ENCODE measurements at regions not wholly inside any gene's neighbourhood (a gene's known extent, or its start where the extent isn't known, plus 50 kb on each side); places are given as distances from the start of the nearest gene placed in this dataset.

DNA sequence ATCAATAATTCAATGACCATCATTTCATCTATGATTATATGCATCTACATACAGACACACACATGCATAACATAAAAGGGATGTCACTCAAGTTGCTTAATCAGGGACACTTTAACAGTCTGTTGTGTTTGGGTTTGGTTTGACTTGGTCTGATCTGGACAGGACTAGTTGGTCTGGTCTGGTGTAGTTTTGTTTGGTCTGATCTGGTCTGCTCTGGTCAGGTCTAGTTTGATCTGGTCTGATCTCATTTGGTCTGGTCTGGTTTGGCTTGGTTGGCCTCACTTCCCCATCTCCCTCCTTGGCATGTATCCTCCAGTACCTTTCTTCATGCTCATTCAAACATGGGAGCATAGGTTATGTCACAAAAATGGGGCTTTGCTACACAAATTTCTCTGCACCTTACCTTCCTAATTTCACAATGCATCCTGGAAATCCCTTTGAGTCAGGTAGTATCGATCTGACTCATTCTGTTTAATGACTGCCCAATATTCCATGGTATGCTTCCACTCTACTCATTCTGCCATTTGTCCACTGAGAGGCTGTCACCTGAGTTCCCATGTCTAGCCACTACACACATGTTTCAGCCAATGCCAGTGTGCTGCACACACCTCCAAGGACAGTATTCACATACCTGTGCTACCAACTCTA, 73.0 kb upstream of the TPM1 start:
- Mint-ChIP-seq H3K36me3 (ENCODE audit: low read depth) (no peaks in the 10 kb centered on the region), H3K27ac (no peak overlapping the region), H3K9me3 (no peaks in the 10 kb centered on the region), H3K27me3 (ENCODE audit: low read depth) (no peaks in the 10 kb centered on the region), H3K4me3 (no peak overlapping the region), H3K4me1 (ENCODE audit: low read depth) (no peaks in the 10 kb centered on the region)
- no peak for DNase-seq
- CTCF ChIA-PET: interaction anchor here (0.6 kb wide), 1 partner anchor 77 kb away, joined by 3 read pairs; no protein-coding TSS in a partner anchor
- intact Hi-C loops (cut with micrococcal nuclease): no loop called here

- no peak for DNase-seq
- Mint-ChIP-seq H3K27me3 (ENCODE audit: low read depth) (no peaks in the 10 kb centered on the region), H3K4me1 (ENCODE audit: low read depth) (no peaks in the 10 kb centered on the region), H3K9me3 (no peaks in the 10 kb centered on the region), H3K4me3 (no peak overlapping the region), H3K27ac (no peak overlapping the region), H3K36me3 (ENCODE audit: low read depth) (no peaks in the 10 kb centered on the region)
- intact Hi-C loops (cut with micrococcal nuclease): no loop called here
- CTCF ChIA-PET: no interaction called here
These were observed 69.7 kb upstream of the TPM1 start for GRCh38 chr15:62972814-62973213.

- no peaks in the 10 kb centered on the region for H3K4me1 Mint-ChIP-seq (ENCODE audit: low read depth)
- H3K4me3 Mint-ChIP-seq: no peak overlapping the region
- H3K9me3 Mint-ChIP-seq: no peaks in the 10 kb centered on the region
- intact Hi-C loops (cut with micrococcal nuclease): no loop called here
- H3K27ac Mint-ChIP-seq: no peak overlapping the region
- DNase-seq: no peak
- no peaks in the 10 kb centered on the region for H3K27me3 Mint-ChIP-seq (ENCODE audit: low read depth)
- H3K36me3 Mint-ChIP-seq (ENCODE audit: low read depth): no peaks in the 10 kb centered on the region
- CTCF ChIA-PET: interaction anchor here (0.6 kb wide), 1 partner anchor 18 kb away, joined by 3 read pairs; no protein-coding TSS in a partner anchor
These were observed 67.0 kb upstream of the TPM1 start for GRCh38 chr15:62975515-62975914.

DNA sequence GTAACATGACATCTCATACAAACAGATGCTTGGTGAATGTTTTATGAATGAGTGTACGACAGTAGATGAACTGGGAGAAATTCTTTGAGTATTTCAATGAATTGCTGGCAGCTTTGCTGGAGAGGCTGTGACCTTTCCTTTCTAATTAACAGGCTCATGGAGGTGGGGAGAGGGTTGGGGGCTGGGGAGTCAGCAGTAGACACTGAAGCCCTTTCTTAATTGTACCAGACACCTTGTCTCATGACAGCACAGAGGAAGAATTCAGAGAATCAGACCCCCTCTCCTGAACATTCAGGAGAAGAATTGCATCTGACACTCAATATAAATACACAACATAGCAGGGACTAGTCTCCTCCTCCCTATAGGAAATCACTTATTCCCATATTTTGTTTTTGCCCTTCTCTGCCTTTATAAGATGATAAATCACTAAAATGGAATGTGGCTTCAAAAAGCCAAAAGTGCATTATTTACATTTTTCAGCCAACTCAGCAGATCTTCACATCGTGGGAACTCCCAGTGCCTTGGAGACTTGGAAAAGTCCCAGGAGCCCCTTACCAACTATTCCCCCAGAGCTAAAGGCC, 66.2 kb upstream of the TPM1 start:
- Mint-ChIP-seq H3K27me3 (ENCODE audit: low read depth) (no peaks in the 10 kb centered on the region), H3K4me1 (ENCODE audit: low read depth) (no peaks in the 10 kb centered on the region), H3K9me3 (no peaks in the 10 kb centered on the region), H3K27ac (no peak overlapping the region), H3K36me3 (ENCODE audit: low read depth) (no peaks in the 10 kb centered on the region), H3K4me3 (no peak overlapping the region)
- intact Hi-C loops (cut with micrococcal nuclease): no loop called here
- DNase-seq: no peak
- CTCF ChIA-PET: no interaction called here

- no peaks in the 10 kb centered on the region for H3K9me3 Mint-ChIP-seq
These were observed 64.4 kb upstream of the TPM1 start for GRCh38 chr15:62977952-62978811.

DNA sequence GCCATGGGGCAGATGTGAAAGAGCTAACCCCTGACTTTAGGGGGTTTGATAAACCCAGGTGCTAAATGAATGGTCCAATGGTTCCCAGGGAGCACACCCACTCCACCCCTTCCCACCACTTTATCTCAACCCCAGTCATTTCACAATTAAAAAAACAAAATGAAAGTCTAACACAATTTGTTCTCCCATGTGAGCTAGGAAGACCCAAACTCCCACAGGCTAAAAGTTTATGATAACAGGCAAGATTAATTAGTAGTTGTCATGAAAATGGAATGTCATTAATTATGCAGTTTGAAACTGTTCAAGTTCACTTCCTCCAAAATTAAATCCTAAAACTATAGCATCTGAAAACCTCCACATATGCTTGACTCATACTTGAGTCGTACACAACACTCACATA, 63.3 kb upstream of the TPM1 start:
- H3K36me3 Mint-ChIP-seq (ENCODE audit: low read depth): no peaks in the 10 kb centered on the region
- H3K4me3 Mint-ChIP-seq: no peak overlapping the region
- CTCF ChIA-PET: interaction anchor here (0.6 kb wide), 1 partner anchor 391 kb away, joined by 3 read pairs; no protein-coding TSS in a partner anchor
- no peaks in the 10 kb centered on the region for H3K27me3 Mint-ChIP-seq (ENCODE audit: low read depth)
- H3K27ac Mint-ChIP-seq: no peak overlapping the region
- H3K9me3 Mint-ChIP-seq: no peaks in the 10 kb centered on the region
- intact Hi-C loops (cut with micrococcal nuclease): no loop called here
- no peaks in the 10 kb centered on the region for H3K4me1 Mint-ChIP-seq (ENCODE audit: low read depth)
- no peak for DNase-seq

More at GRCh38 chr15:62977952-62978811, 64.4 kb upstream of the TPM1 start:
- Mint-ChIP-seq H3K36me3 (ENCODE audit: low read depth) (no peaks in the 10 kb centered on the region), H3K27ac (no peak overlapping the region), H3K4me1 (ENCODE audit: low read depth) (no peaks in the 10 kb centered on the region), H3K4me3 (no peak overlapping the region), H3K27me3 (ENCODE audit: low read depth) (no peaks in the 10 kb centered on the region)
- no peak for DNase-seq
- intact Hi-C loops (cut with micrococcal nuclease): no loop called here
- CTCF ChIA-PET: interaction anchor here (0.5 kb wide), 1 partner anchor 340 kb away, joined by 3 read pairs; no protein-coding TSS in a partner anchor

- intact Hi-C loops (cut with micrococcal nuclease): no loop called here
- H3K4me3 Mint-ChIP-seq: no peak overlapping the region
- H3K36me3 Mint-ChIP-seq (ENCODE audit: low read depth): no peaks in the 10 kb centered on the region
- DNase-seq: no peak
- peaks cover 2% of the 10 kb centered on the region for H3K27me3 Mint-ChIP-seq (ENCODE audit: low read depth)
- no peaks in the 10 kb centered on the region for H3K4me1 Mint-ChIP-seq (ENCODE audit: low read depth)
- CTCF ChIA-PET: no interaction called here
- H3K27ac Mint-ChIP-seq: no peak overlapping the region
- no peaks in the 10 kb centered on the region for H3K9me3 Mint-ChIP-seq
These were observed 61.5 kb upstream of the TPM1 start for GRCh38 chr15:62981071-62981470.

GRCh38 chr15:62983956-62984355, 58.6 kb upstream of the TPM1 start:
- H3K36me3 Mint-ChIP-seq (ENCODE audit: low read depth): no peaks in the 10 kb centered on the region
- CTCF ChIA-PET: no interaction called here
- no peak for DNase-seq
- intact Hi-C loops (cut with micrococcal nuclease): no loop called here
- H3K27me3 Mint-ChIP-seq (ENCODE audit: low read depth): peaks cover 4% of the 10 kb centered on the region
- no peaks in the 10 kb centered on the region for H3K9me3 Mint-ChIP-seq
- H3K27ac Mint-ChIP-seq: no peak overlapping the region
- no peak overlapping the region for H3K4me3 Mint-ChIP-seq
- H3K4me1 Mint-ChIP-seq (ENCODE audit: low read depth): no peaks in the 10 kb centered on the region

DNA sequence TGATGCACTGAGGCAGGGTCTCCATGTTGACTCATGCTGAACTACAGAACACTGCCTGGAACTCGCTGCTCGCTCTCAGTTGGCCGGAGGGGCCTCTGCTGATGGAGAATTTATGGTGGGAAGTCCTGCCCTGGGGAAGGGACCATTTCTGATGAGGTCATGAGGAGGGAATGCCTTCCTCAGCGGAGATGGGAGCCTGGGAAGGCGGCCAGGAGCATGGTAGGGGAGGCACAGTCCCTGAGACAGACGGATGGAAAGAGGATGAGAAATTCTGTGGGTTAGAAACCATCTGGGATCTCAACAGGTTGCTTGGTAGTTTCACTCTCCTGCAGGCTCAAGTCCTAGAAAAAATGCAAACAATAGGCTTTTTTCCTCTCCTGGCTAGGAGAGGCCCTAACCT, 56.8 kb upstream of the TPM1 start:
- peaks cover 4% of the 10 kb centered on the region for H3K27me3 Mint-ChIP-seq (ENCODE audit: low read depth)
- intact Hi-C loops (cut with micrococcal nuclease): no loop called here
- DNase-seq: no peak

GRCh38 chr15:62986948-62987347, 55.6 kb upstream of the TPM1 start:
- H3K36me3 Mint-ChIP-seq (ENCODE audit: low read depth): no peaks in the 10 kb centered on the region

More for the DNA sequence above, 56.8 kb upstream of the TPM1 start:
- Mint-ChIP-seq H3K9me3 (no peaks in the 10 kb centered on the region), H3K36me3 (ENCODE audit: low read depth) (no peaks in the 10 kb centered on the region), H3K4me3 (no peak overlapping the region), H3K4me1 (ENCODE audit: low read depth) (no peaks in the 10 kb centered on the region), H3K27ac (no peak overlapping the region)
- CTCF ChIA-PET: no interaction called here

GRCh38 chr15:62988701-62989100, 53.8 kb upstream of the TPM1 start:
- H3K9me3 Mint-ChIP-seq: no peaks in the 10 kb centered on the region
- peaks cover 6% of the 10 kb centered on the region for H3K27me3 Mint-ChIP-seq (ENCODE audit: low read depth)
- intact Hi-C loops (cut with micrococcal nuclease): no loop called here
- DNase-seq: no peak
- no peaks in the 10 kb centered on the region for H3K36me3 Mint-ChIP-seq (ENCODE audit: low read depth)
- no peak overlapping the region for H3K27ac Mint-ChIP-seq
- H3K4me1 Mint-ChIP-seq (ENCODE audit: low read depth): no peaks in the 10 kb centered on the region
- H3K4me3 Mint-ChIP-seq: no peak overlapping the region
- CTCF ChIA-PET: no interaction called here

More at GRCh38 chr15:62986948-62987347, 55.6 kb upstream of the TPM1 start:
- DNase-seq: no peak
- Mint-ChIP-seq H3K27ac (no peak overlapping the region), H3K4me3 (no peak overlapping the region), H3K27me3 (ENCODE audit: low read depth) (peaks cover 5% of the 10 kb centered on the region), H3K9me3 (no peaks in the 10 kb centered on the region), H3K4me1 (ENCODE audit: low read depth) (no peaks in the 10 kb centered on the region)
- CTCF ChIA-PET: no interaction called here
- intact Hi-C loops (cut with micrococcal nuclease): no loop called here

- intact Hi-C loops (cut with micrococcal nuclease): no loop called here
- peaks cover 6% of the 10 kb centered on the region for H3K27me3 Mint-ChIP-seq (ENCODE audit: low read depth)
- no peaks in the 10 kb centered on the region for H3K4me1 Mint-ChIP-seq (ENCODE audit: low read depth)
- no peak overlapping the region for H3K27ac Mint-ChIP-seq
- no peaks in the 10 kb centered on the region for H3K36me3 Mint-ChIP-seq (ENCODE audit: low read depth)
- DNase-seq: no peak
- H3K9me3 Mint-ChIP-seq: no peaks in the 10 kb centered on the region
- CTCF ChIA-PET: no interaction called here
- no peak overlapping the region for H3K4me3 Mint-ChIP-seq
These were observed 53.0 kb upstream of the TPM1 start for GRCh38 chr15:62989366-62990055.

Data from activated naive CD4-positive, alpha-beta T cell treated with anti-CD3 and anti-CD28 coated beads for 36 hours (primary cell).